DND-41 (cell line): ENCODE measurements at regions not wholly inside any gene's neighbourhood (a gene's known extent, or its start where the extent isn't known, plus 50 kb on each side); places are given as distances from the start of the nearest gene placed in this dataset.

Experiments
- ATAC-seq: fragments of 200-7000 bp; cut with Tn5 transposase; 3 replicates; pipeline ENCODE4 v1.9.1; 2021; ENCODE audit warnings: low read depth; ENCODE audit not compliant: insufficient read depth
- DNase-seq: peaks from one replicate; pipeline ENCODE4 v3.0.0-alpha.2; 2020
- H2AFZ ChIP-seq: 2 replicates; pipeline ENCODE4 v1.6.0; 2012; ENCODE audit warnings: low read depth, low read length
- H3K27ac ChIP-seq: 2 replicates; pipeline ENCODE4 v1.5.1; 2012; ENCODE audit warnings: low read length, inconsistent platforms
- H3K27me3 ChIP-seq: fragments of 200-600 bp; sonication (generic); 2 replicates; pipeline ENCODE4 v1.6.0; 2012; ENCODE audit warnings: low read length, mild to moderate bottlenecking, inconsistent platforms; ENCODE audit not compliant: insufficient read depth, poor library complexity
- H3K36me3 ChIP-seq: 2 replicates; pipeline ENCODE4 v1.5.1; 2012; ENCODE audit warnings: low read length, inconsistent platforms; ENCODE audit not compliant: insufficient read depth
- H3K4me1 ChIP-seq: 2 replicates; pipeline ENCODE4 v1.5.1; 2012; ENCODE audit warnings: mild to moderate bottlenecking, low read length; ENCODE audit not compliant: insufficient read depth
- H3K4me2 ChIP-seq: 2 replicates; pipeline ENCODE4 v1.6.0; 2012; ENCODE audit warnings: mild to moderate bottlenecking, moderate library complexity, low read length, inconsistent platforms; ENCODE audit not compliant: insufficient read depth
- H3K4me3 ChIP-seq, 2 experiments: fragments of 200-600 bp in 1 of 2; shearing (Covaris generic) in 1 of 2; 2 replicates each; pipeline ENCODE4 v1.5.1; 2012 to 2016; ENCODE audit warnings: inconsistent platforms in 2 of 2, low read length in 2 of 2, mild to moderate bottlenecking in 2 of 2, low read depth in 1 of 2, moderate library complexity in 1 of 2
- H3K79me2 ChIP-seq: 2 replicates; pipeline ENCODE4 v1.6.0; 2012; ENCODE audit warnings: low read length, inconsistent platforms; ENCODE audit not compliant: insufficient read depth
- H3K9ac ChIP-seq: 2 replicates; pipeline ENCODE4 v1.6.0; 2012; ENCODE audit warnings: low read depth, mild to moderate bottlenecking, inconsistent platforms, low read length, moderate library complexity
- H3K9me3 ChIP-seq: 2 replicates; pipeline ENCODE4 v1.5.1; 2012; ENCODE audit warnings: low read length, moderate library complexity, mild to moderate bottlenecking, inconsistent platforms; ENCODE audit not compliant: insufficient read depth, severe bottlenecking
- H4K20me1 ChIP-seq: 2 replicates; pipeline ENCODE4 v1.6.0; 2012; ENCODE audit warnings: low read length; ENCODE audit not compliant: insufficient read depth
- EZH2 ChIP-seq: IDR thresholded peaks from 3 replicates; pipeline ENCODE4 v1.6.1; 2012; ENCODE audit warnings: borderline replicate concordance, low read depth, mild to moderate bottlenecking, moderate library complexity, low read length, inconsistent platforms; ENCODE audit not compliant: severe bottlenecking
- TF ChIP-seq, protein P1 (sequence below): IDR thresholded peaks from 2 replicates; pipeline ENCODE4 v1.5.1; 2012; ENCODE audit warnings: borderline replicate concordance, low read length, moderate library complexity, mild to moderate bottlenecking; ENCODE audit not compliant: poor library complexity, severe bottlenecking; ENCODE audit errors: extremely low read depth

DNA sequence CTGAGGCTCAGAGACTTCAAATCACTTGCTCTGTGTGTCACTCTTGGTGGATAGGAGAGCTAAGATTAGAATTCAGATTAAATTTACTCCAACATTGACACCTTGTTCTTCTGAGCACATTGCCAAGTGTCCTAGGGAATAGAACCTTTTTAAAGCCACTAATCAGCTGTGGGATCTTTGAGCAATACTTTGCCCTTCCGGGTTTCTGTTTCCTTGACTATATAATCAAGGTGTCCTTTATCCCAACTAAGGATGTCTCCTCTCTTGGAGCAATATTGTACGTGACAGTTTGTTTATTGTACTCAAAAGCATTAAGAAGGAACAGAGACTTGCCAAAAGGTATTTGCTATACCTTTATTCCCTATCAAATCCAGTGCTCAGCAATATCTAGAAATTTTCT lies 170.9 kb upstream of the CADPS start:
- Histone ChIP-seq H3K4me1 (no peaks in the 10 kb centered on the region), H3K36me3 (no peaks in the 10 kb centered on the region), H3K4me3 (no peak overlapping the region), H2AFZ (no peak overlapping the region), H3K27me3 (no peaks in the 10 kb centered on the region), H3K27ac (no peak overlapping the region), H3K4me2 (no peak overlapping the region), H3K9me3 (no peaks in the 10 kb centered on the region), H3K9ac (no peak overlapping the region), H3K79me2 (no peaks in the 10 kb centered on the region), H4K20me1 (no peaks in the 10 kb centered on the region)
- DNase-seq: no peak
- ATAC-seq: no peak
- TF ChIP-seq EZH2: no peak
- TF ChIP-seq, protein P1, sequence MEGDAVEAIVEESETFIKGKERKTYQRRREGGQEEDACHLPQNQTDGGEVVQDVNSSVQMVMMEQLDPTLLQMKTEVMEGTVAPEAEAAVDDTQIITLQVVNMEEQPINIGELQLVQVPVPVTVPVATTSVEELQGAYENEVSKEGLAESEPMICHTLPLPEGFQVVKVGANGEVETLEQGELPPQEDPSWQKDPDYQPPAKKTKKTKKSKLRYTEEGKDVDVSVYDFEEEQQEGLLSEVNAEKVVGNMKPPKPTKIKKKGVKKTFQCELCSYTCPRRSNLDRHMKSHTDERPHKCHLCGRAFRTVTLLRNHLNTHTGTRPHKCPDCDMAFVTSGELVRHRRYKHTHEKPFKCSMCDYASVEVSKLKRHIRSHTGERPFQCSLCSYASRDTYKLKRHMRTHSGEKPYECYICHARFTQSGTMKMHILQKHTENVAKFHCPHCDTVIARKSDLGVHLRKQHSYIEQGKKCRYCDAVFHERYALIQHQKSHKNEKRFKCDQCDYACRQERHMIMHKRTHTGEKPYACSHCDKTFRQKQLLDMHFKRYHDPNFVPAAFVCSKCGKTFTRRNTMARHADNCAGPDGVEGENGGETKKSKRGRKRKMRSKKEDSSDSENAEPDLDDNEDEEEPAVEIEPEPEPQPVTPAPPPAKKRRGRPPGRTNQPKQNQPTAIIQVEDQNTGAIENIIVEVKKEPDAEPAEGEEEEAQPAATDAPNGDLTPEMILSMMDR: no peak

DNA sequence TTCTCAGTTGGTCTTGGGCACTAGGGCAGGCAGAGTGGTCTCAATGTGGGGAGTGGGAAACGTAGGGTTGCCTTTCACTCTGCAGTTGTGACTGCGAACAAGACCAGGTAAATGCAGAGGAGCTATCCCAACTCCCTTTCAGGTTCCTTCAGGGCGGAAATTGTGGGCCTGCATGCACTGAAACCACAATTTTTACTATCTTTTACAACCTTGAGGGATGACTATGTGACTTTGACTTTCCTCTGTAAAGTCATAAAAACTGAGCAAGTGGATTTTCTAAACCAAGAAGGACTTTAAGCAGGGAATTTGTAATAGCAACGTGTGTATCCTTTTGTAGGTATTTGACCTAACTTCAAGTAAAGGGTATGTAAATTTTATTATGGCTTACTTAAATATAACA lies 171.4 kb upstream of the CADPS start:
- TF ChIP-seq EZH2: no peak
- TF ChIP-seq, protein P1: no peak
- Histone ChIP-seq H3K9me3 (no peaks in the 10 kb centered on the region), H3K4me2 (no peak overlapping the region), H3K27ac (no peak overlapping the region), H2AFZ (no peak overlapping the region), H3K79me2 (no peaks in the 10 kb centered on the region), H3K36me3 (no peaks in the 10 kb centered on the region), H3K4me3 (no peak overlapping the region), H4K20me1 (no peaks in the 10 kb centered on the region), H3K9ac (no peak overlapping the region), H3K4me1 (no peaks in the 10 kb centered on the region), H3K27me3 (no peaks in the 10 kb centered on the region)
- DNase-seq (no peak), ATAC-seq (no peak)

DNA sequence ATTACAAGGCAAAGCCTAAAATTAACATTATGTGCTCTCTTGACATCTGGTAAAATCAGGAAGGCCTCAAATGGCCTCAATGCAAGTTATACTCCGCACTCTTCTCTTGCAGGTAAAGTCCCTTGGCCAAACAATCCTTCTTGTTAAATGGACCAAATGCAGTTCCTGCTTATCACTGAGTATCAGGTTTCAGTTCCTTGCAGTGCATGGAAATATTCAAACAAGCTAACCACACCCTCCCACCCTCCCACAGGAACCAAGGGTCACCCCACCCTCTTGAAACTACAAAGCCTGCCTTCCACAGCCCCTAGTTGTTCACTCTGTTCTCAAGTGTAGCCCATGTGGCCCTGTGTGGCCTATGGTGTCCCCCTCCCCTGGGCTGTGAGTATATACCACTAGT lies 171.9 kb upstream of the CADPS start:
- Histone ChIP-seq H3K9ac (no peak overlapping the region), H3K27ac (no peak overlapping the region), H3K79me2 (no peaks in the 10 kb centered on the region), H4K20me1 (no peaks in the 10 kb centered on the region), H3K4me3 (no peak overlapping the region), H3K9me3 (no peaks in the 10 kb centered on the region), H2AFZ (no peak overlapping the region), H3K4me1 (no peaks in the 10 kb centered on the region), H3K36me3 (no peaks in the 10 kb centered on the region), H3K27me3 (no peaks in the 10 kb centered on the region), H3K4me2 (no peak overlapping the region)
- ATAC-seq (no peak), DNase-seq (no peak)
- TF ChIP-seq, protein P1: no peak
- no peak for TF ChIP-seq EZH2
